ENCODE measurements at regions not wholly inside any gene's neighbourhood (a gene's known extent, or its start where the extent isn't known, plus 50 kb on each side); places are given as distances from the start of the nearest gene placed in this dataset.

GRCh38 chr4:17336524-17336961 lies 175.3 kb downstream of the QDPR start:
- TF ChIP-seq CTCF (conservative IDR thresholded peaks at IDR 0.05; ENCODE audit: low read depth in 2 of 2) (no peak), POLR2AphosphoS5 (IDR thresholded peaks at IDR 0.05; ENCODE audit: low read depth) (no peak), REST (IDR thresholded peaks at IDR 0.05; ENCODE audit: unreplicated experiment) (no peak), CREB1 (CRISPR knock-in tag; IDR thresholded peaks at IDR 0.05; ENCODE audit: low read depth) (no peak), STAT1 (IDR thresholded peaks at IDR 0.05; ENCODE audit: unreplicated experiment) (no peak), EZH2 (IDR thresholded peaks at IDR 0.05; ENCODE audit: low read depth, unreplicated experiment) (no peak)

Data from GM23338 (cell line).